Anterior cingulate cortex (tissue), 58 donors: ENCODE measurements at regions not wholly inside any gene's neighbourhood (a gene's known extent, or its start where the extent isn't known, plus 50 kb on each side); places are given as distances from the start of the nearest gene placed in this dataset.

Experiments used
- DNase-seq, 58 donors: peaks; one replicate each; lab custom pipeline; 2025; lab: John Stamatoyannopoulos, UW

DNA sequence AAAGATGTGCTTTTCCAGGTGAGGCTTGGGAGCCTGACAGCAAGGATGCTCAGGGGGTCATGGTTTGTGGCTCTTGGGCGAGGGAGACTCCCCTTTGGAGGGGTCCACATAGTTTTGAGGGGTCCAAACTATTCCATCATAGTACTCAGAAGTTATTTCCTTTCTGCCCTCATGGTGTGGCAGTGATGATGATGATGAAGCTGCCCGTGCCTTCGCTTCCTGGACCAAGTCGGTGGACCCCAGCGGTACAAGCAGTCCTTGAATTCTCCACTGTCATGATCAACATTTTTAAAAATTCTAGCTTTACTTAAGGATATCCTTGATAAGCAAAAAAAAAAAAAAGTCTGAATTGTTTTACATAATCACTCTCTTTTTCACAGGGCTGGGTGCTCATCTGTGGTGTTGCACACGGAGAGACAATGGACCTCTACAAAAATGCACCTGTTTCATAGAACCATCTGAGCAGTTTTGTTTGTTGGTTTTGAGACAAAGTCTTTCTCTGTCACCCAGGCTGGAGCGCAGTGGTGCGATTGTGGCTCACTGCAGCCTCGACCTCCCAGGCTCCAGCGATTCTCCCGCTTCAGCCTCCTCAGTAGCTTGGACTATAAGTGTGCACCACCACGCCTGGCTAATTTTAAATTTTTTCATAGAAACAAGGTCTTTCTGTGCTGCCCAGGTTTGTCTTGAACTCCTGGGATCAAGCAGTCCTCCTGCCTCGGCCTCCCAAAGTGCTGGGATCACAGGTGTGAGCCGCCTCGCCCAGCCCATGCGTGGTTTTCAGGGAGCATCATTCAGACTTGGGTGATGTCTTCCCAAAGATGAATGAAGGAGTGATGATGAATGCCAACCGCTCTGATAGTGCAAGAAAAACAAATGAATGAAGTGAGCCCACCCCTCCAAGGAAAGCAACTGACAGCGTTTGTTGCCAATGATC, 271.4 kb upstream of the HDAC4 start:
- no peak for DNase-seq

DNA sequence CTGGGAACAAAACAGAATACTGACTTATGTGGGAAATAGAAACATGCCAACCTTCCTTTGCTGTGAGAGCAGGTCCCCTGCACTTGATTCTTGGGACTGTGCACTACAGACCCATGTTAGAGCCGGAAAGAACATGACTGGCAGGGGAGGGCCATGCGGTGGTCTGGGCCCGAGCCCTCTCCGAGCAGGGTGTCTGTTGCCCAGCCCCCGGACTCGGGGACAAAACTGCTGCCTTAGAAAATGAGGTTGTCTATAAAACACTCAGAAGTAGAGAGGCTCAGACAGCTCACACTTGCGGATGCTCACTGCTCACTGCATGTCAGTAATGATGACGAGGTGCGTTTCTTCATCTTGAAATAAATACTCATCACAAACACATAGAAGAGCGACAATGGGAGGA, 270.7 kb upstream of the HDAC4 start:
- DNase-seq = no peak

DNA sequence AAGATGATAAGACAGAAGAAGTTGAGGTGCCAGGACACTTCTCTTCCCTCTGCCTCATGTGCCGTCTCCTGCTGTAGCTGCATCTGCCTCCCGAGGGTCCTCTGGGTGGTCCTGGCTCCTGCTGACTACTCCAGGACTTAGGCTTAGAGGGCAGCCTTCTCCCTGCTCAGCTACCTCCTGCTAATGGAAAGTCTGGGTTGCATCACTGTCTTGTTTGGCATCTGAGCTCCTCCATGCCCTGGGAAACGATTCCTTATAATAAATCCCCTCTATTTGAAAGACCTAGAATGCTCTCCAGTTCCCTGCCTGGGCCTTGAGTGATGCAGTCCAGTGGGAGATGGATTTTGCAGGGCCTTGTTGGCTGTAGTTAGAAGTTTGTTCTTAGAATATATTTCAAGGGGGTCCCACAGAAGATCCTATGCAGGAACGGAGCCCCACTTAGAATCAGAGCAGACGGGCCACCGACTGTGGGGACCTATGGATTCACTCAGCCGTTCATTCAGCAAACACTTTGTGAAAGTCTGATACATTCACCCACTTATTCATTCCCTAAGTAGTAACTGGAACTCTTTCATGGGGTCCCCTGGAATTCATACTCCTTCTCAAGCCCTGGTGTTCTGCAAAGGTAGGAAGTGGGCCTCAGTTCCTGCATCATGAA, 269.8 kb upstream of the HDAC4 start:
- DNase-seq = no peak

DNA sequence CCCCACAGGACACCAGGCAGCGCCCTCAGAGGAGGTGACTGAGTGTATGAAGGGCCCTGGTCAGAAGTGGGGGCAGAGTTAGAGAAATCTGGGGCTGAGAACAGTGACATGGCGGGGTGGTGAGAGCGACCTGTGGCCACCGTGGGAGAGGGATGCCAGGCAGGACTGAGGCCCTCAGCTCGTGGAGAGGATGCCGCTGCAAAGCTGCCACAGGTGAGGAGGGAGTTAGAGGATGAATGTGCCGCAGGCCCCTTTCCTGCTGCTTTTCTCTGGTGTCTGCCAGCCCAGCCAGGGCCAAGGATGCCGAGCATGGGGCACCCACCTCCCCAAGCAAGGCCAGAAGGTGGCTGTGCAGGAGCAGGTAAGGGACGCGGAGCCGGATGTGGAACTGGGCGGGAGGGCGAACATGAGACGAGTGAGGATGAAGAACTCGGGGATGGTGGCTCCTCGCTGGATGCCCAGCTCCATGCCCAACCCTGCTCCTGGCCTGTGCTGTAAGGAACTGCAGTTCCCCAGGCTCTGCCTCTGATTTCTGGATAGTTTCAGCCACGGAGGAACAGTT, 269.2 kb upstream of the HDAC4 start:
- no peak for DNase-seq

DNA sequence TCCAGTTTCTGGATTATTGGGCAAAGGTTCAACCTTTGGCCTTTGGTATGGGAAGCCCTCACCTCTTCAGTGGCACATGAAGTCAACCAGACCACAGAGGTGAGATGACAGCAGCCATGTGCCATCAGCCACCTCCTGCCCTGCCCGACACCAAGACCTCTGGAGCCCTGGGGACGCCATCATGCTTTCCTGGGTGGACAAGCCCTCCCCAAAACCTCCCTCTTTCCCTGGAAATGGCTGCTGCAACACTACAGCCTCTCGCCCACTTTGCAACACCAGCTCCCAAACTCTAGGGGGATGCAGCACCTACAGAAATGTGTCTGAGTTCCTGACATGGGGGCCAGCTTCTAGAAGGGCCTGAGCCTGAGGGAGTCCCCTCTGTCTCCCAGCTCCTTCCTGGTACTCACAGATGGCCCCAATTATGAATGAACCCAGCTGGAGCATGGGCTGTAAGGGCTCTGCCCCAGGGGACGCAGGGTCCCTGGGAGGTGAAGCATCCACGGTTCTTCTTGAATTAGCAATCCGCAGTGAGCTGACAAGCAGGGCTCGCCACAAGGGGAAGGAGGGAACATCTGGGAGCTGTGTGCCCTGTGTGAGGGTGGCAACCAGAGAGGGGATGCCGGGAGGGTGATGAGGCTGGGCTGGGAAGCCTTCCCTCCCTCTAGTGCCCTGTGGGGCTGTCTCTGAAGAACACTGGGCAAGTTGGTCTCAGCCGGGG, 268.5 kb upstream of the HDAC4 start:
- no peak for DNase-seq

DNA sequence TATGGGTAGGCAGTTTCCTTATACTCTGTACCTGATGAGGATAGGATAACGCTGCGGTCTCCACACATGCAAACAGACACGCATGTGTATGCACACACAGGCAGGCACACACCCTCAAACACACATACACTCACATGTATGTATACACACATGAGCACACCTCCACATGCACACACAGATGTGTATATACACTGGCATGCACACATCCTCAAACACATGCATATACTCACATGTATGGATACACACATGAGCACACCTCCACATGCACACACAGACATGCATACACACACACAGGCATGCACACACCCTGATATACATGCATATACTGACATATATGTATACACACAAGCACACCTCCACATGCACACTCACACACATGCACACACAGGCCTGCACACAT, 267.8 kb upstream of the HDAC4 start:
- no peak for DNase-seq

DNA sequence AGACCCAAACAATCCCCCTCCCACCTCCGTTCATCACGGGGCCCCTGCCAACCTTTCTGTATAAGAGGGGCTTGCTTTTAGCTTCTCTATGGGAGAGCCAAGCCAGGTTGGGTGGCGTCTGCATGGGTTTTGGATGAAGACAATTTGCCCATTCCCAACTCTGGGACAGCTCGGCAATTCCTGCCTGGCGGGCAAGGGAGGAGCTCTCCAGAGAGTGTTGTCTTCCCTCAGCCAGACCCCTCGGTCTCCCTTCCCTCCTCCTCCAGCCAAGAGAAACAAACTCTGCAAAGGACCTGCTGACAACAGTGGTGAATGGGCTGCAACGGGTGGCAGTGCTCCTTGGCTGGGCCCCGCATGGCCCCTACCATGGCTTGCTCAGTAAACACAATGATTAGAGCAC, 267.2 kb upstream of the HDAC4 start:
- no peak for DNase-seq

DNA sequence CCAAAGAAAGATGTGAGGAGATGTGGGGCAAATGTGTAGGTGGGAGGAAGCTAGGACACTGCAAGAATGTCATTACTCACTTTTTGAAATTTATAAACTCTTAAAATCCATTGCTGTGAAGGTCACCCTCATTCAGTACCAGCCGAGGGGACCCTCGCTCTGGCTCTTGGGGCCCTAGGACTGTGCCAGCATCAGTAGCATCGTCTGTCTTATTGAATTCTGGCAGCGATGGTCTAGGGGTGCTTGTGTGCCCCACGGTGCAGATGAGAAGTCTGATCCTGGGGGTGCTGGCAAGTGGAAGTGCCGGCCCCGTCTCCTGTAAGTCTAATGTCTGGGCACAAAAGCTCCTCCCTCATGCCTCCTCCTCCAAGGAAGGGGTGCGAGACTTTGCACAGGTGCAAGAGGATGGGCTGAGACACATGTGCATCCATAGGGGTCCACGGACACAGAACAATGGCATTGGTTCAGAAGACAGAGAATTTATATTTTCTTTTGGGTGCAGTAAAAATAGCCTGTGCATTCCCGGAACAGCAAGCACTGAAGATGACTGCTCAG, 266.7 kb upstream of the HDAC4 start:
- no peak for DNase-seq

DNA sequence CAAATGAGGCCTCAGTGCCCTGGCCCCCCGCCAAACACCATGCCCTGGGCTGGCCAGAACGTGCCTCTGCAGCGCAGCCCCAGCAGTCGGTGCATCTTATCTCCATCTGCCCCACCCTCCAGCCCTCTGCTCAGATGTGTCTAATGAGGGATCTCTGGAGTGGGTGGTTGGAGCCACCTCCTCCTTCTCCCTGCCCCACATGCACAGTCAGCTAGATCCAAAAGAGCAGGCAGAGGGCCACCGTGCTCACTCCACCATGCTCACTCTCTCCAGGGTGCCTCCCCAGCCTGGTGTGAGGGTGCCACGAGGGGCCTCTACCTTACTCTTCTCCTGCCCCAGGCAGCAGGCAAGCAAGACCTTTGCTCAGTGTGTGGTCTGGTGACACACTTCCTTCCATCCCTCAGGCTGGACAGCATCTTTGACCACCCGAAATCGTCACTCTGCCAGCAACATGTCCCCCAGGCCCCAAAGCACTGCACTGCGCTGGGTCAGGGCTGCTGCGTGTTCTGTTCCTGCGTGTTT, 266.1 kb upstream of the HDAC4 start:
- DNase-seq = no peak

DNA sequence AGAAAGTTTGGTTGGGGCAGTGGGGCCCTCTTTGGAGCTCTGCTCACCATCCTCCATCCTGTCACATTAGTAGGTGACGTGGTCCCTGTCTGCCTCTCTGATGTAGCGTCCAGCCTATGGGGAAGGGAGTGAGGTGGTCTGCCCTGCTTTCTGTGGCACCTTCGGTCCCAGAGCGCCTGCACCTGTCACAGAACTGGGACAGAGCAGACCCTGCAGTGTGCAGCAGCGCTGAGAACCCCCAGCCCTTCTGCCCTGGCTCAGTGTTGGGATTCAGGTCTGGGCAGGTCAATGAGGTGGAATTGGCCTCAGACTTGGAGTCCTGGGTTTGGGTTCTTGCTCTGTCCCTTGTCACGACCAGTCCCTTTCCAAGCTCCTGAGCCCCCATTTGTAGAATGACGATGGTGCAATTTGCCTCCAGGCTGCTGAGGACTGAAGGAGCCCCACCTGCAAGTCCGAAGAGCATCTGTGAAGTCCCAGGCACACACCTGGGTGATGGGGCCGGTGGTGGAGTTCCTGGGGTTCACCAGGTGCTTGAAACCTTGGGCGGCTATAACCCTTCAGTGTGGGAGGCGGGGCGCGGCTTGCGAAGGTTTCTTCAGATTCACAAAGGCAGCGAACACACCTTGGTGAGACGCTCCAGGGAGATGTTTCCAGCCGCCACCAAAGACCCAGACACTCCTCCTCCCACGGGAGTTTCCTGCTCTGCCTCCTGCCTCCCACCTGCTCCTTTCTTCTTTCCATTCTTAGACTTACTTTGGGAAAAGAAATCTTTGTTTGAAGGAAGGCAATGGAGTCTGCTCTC, 265.4 kb upstream of the HDAC4 start:
- DNase-seq = no peak

DNA sequence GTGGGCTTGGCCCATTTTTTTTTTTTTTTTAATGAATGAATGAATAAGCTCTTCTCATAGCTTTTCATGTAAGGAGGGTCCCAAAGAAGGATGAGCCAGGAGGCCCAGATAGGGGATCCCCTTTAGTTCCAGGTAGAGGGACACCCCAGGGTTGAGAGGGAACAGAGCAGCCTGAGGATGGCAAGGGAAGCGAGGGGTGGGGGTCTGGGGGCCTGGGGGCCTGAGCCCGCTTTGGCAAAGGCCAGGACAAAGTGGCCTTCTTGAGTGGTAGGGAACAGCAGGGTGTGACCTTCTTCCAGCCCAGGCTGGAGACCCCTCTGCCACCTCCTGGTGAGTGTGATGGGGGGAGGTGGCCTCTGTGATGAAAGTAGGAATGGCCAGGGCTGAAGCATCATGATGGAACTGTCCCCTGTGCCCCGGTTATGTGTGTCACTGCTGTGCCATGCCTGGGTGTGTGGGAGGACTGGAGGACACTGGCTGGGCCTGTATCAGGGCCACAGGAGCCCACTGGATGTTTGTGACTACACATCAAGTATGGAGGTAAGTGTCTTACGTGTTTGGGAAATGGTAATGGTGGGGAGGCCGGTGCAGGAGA, 263.5 kb upstream of the HDAC4 start:
- DNase-seq = no peak

DNA sequence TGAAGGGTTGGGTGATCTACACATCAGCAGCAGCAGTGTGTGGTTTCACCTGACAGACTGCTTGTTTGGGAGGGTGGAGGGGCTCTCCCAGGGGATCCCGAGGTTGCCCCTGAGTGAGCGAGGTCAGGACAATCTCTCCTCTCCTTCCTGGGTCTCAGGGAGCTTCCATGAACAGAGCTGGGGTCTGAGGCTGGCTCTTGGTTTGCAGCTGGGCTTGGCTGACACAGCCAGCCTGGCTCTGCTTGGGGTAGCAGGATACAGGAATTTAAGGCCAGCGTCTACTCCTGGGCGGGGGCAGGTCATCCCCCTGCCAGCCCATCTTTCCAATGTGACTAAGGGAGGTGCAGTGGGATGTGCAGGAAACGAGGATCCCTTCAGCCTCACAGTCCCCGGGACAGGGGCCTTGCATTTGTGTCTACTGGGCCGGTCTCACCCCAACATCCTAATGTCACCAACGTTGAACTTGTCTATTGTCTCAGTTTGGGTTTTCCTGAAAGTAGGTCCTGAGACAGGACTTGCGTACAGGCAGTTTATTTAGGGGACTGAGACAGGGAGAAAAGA, 262.6 kb upstream of the HDAC4 start:
- DNase-seq = no peak

DNA sequence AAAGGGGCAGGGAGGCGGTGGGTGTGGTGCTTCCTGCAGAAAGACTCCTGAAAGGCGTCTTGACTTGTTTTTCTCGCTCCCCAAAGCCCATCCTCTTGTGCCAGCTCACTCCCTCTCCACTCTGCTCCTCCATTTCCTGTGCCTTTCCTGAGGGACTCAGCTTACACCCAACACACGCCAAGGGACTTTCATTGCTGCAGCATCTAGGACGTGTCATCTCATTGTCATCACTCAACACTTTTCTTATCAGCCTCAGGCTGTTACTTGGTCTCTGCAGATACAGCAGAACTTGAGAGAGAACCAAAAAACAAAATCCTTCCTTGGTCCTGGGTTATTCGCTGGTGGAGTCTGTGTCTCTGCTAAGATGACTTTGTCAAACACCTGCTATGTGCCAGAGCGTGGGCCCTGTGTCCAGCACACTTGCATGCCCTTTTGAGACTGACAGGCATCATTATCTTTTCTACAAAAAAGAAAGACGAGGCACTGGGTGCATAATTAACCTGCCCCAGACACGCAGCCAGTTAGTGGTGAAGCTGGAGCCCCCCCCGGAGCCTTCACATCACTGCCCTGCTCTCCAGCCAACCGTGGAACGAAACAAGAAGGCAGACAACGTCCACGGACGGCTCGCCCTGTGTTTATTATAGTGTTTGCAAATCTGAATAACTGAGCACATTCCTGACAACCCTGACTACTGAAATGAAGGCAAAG, 261.7 kb upstream of the HDAC4 start:
- DNase-seq = no peak

DNA sequence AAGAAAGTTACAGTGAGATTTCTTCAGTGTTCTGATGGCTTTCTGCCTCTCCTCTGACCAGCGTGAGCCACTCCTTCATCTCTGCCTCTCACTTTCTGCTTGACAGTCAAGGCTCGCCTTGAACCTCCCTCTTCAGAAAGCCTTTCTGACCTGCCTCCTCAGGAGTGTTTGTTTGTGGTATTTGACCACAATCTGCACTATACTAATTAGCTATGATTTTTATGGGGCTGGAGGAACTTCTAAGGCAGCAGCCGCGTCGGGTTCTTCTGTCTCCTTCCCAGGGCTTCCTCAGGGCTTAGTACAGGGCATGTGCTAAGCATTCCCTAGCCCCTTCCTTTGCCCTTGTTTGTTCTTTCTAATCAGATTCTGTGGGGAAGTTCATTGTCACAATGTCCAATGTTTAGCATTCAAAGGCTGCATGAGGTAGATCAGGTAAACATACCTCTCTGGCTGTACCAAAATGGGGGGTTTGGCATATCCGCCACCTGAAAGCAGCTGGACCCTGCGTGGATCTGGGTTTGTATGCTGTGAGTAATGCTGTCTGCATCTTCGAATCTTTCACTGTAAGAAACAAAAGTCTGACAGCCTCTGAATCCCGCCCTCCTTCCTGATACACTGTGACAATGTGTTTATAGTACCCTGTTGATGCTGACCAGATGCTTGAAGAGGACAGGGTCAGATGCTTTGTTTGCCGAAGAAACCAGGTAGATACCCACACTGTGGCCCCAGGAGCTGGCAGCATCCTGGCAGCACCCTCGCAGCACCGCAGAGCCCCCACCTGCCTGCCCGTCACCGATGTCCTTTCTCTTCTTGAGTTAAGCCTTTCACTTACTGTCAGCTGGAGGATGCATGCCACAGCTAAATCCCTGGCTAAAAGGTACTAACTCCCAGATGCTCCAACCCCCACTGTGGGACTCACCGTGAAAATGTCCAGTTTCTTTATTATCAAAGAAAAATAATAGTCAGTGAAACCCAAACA, 260.8 kb upstream of the HDAC4 start:
- DNase-seq = no peak

DNA sequence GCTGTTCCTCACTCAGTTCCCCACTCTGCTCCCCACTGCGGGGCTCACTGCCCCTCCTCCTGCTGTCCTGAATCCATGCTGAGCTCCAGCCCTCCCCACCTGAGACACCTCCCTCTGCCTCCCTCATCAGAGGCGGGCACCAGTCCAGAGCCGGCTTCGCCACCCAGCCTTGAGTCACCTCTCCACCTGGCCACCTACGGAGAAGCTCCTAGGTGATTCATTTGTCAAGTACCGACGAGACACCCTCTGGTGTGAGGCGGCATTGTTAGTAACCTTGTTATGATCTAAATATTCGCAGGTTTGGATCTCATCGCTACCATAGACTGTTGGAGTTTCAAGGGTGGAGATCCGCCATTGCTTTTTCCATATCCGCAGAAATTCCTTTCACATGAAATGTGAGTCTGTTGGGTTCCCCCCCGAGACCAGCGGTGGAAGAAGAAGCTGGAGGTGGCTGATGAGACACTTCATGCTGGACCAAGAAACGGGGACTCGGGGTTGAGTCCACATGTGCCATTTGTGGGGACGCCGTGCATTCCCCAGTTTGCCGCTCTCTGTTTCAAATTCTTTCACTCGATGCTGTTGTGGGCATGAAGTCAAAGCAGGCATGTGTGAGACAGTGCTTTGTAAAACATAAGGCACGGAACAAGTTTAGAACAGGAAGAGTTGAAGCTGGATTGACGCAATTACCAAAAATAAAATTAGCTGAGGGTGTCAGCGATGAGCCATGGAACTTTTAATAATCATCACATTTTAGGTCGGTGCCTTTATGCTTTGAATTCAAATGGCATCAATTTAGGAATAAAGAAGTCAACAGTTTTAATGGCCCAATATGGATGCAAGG, 259.8 kb upstream of the HDAC4 start:
- peak in 7 of 58 donors; percentile 3 to 23 (median 14) for DNase-seq

DNA sequence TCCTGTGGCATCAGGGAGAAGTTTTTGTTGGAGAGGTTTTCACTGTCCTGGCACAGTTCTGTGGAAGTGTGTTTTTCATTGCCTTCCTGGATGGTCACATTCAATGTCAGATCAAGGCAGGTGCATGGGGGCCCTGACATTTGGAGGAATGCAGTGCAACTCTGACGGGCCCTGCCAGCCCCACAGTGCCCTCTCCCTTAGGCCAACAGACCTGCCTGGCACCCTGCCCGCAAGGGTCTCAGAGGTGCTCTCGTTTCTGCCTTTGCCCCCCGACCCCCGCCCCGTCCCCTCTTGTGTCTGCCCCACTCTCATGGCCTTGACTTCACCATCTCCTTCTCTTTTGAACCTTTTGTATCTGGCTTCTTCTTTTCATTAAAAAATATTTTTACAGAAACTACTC, 257.2 kb upstream of the HDAC4 start:
- no peak for DNase-seq
